HCT116 (cell line): ENCODE measurements at regions not wholly inside any gene's neighbourhood (a gene's known extent, or its start where the extent isn't known, plus 50 kb on each side); places are given as distances from the start of the nearest gene placed in this dataset.

Source experiments
- ATF3 ChIP-seq: IDR thresholded peaks from 2 replicates; pipeline ENCODE4 v1.6.1; 2012
- CTCF ChIP-seq, 3 experiments: fragments of 200-600 bp in 1 of 3; sonication (generic) in 1 of 3; IDR thresholded peaks in 2 of 3; conservative IDR thresholded peaks in 1 of 3; 2 replicates each; pipeline ENCODE4 v1.5.1; 2012 to 2017; ENCODE audit warnings: low read depth in 2 of 3, low read length in 2 of 3, antibody characterized with exemption in 1 of 3, borderline replicate concordance in 1 of 3, control low read depth in 1 of 3, mild to moderate bottlenecking in 1 of 3, mixed read lengths in 1 of 3, mixed run types in 1 of 3, moderate library complexity in 1 of 3; ENCODE audit not compliant: insufficient read depth in 1 of 3
- ELF1 ChIP-seq: IDR thresholded peaks from 2 replicates; pipeline ENCODE4 v1.6.1; 2012; ENCODE audit warnings: low read depth, borderline replicate concordance
- EZH2 ChIP-seq: fragments of 200-600 bp; sonication (generic); IDR thresholded peaks from 2 replicates; pipeline ENCODE4 v1.6.1; 2017; ENCODE audit warnings: antibody characterized with exemption, mixed run types
- EZH2phosphoT487 ChIP-seq: fragments of 200-600 bp; IDR thresholded peaks from 2 replicates; pipeline ENCODE4 v1.6.1; 2018; ENCODE audit warnings: antibody characterized with exemption, borderline replicate concordance
- MAX ChIP-seq: IDR thresholded peaks from 2 replicates; pipeline ENCODE4 v1.6.1; 2012
- POLR2A ChIP-seq: IDR thresholded peaks from 2 replicates; pipeline ENCODE4 v1.7.0; 2011; ENCODE audit warnings: borderline replicate concordance; ENCODE audit not compliant: insufficient read depth, insufficient read length; ENCODE audit errors: extremely low read depth
- POLR2AphosphoS5 ChIP-seq: IDR thresholded peaks from 2 replicates; pipeline ENCODE4 v1.6.1; 2011; ENCODE audit warnings: mild to moderate bottlenecking, low read depth, low read length, moderate library complexity
- RAD21 ChIP-seq: IDR thresholded peaks from 2 replicates; pipeline ENCODE4 v1.6.1; 2012; ENCODE audit warnings: low read depth, mild to moderate bottlenecking
- SIN3A ChIP-seq: IDR thresholded peaks from 2 replicates; pipeline ENCODE4 v1.6.1; 2012; ENCODE audit warnings: low read depth
- SP1 ChIP-seq: IDR thresholded peaks from 2 replicates; pipeline ENCODE4 v1.6.1; 2012; ENCODE audit warnings: low read depth
- ZBTB33 ChIP-seq: IDR thresholded peaks from 2 replicates; pipeline ENCODE4 v1.6.1; 2011; ENCODE audit warnings: mild to moderate bottlenecking, low read length, moderate library complexity; ENCODE audit not compliant: insufficient replicate concordance; ENCODE audit errors: extremely low read depth

GRCh38 chr6:134529921-134530320 lies 212.0 kb upstream of the SGK1 start:
- TF ChIP-seq EZH2phosphoT487 (no peak), POLR2AphosphoS5 (no peak), ZBTB33 (no peak), POLR2A (no peak), CTCF (IDR thresholded peaks at IDR 0.05 in 2 of 3, conservative IDR thresholded peaks at IDR 0.05 in 1 of 3; ENCODE audit: borderline replicate concordance in 1 of 3, insufficient read depth in 1 of 3, low read depth in 2 of 3, low read length in 2 of 3) (no peak), ATF3 (no peak), SIN3A (no peak), SP1 (no peak), EZH2 (no peak), MAX (no peak), RAD21 (no peak), ELF1 (no peak)
